Calu3 (cell line): ENCODE measurements at regions not wholly inside any gene's neighbourhood (a gene's known extent, or its start where the extent isn't known, plus 50 kb on each side); places are given as distances from the start of the nearest gene placed in this dataset.

ENCODE experiments used
- BruUV-seq: library from RNA; stranded (reverse); fragments of 400-500 nt; replicated peaks from 2 replicates; lab custom pipeline; 2021; lab: Mats Ljungman, UMichigan
- CTCF ChIA-PET: fragments of 300-600 bp; sonication (Branson Sonifier 250); formaldehyde crosslinking; loops from one replicate; lab custom pipeline; 2022; ENCODE audit warnings: antibody characterized with exemption; lab: Charles Lee
- DNase-seq: peaks from one replicate; pipeline ENCODE4 v3.0.0; 2022
- H3K27ac Mint-ChIP-seq: one replicate; pipeline ENCODE4 v1.8.0; 2022; ENCODE audit warnings: mixed read lengths; ENCODE audit not compliant: unreplicated experiment
- H3K27me3 Mint-ChIP-seq: one replicate; pipeline ENCODE4 v1.8.0; 2022; ENCODE audit warnings: mixed read lengths; ENCODE audit not compliant: unreplicated experiment
- H3K36me3 Mint-ChIP-seq: one replicate; pipeline ENCODE4 v1.8.0; 2022; ENCODE audit warnings: mild to moderate bottlenecking, moderate library complexity, mixed read lengths; ENCODE audit not compliant: insufficient read depth, unreplicated experiment
- H3K4me1 Mint-ChIP-seq: one replicate; pipeline ENCODE4 v1.8.0; 2022; ENCODE audit warnings: mild to moderate bottlenecking, low read depth, mixed read lengths; ENCODE audit not compliant: unreplicated experiment
- H3K4me3 Mint-ChIP-seq: one replicate; pipeline ENCODE4 v1.8.0; 2022; ENCODE audit warnings: mild to moderate bottlenecking, low read depth, moderate library complexity, mixed read lengths; ENCODE audit not compliant: unreplicated experiment
- H3K9me3 Mint-ChIP-seq: one replicate; pipeline ENCODE4 v1.8.0; 2022; ENCODE audit warnings: low read depth, mixed read lengths; ENCODE audit not compliant: unreplicated experiment
- CTCF ChIP-seq: fragments of 200-600 bp; IDR thresholded peaks from one replicate; pipeline ENCODE4 v1.8.0; 2022; ENCODE audit warnings: antibody characterized with exemption; ENCODE audit not compliant: unreplicated experiment
- intact Hi-C: fragments of 100-400 bp; cut with micrococcal nuclease; formaldehyde crosslinking; loops from one replicate; pipeline ENCODE4 v1.10.0; 2022; ENCODE audit not compliant: unreplicated experiment

GRCh38 chr10:113420733-113421675, 131.8 kb upstream of the HABP2 start:
- BruUV-seq, result no TSS peak
- Mint-ChIP-seq H3K27me3 (peaks cover 80% of the 10 kb centered on the region), H3K4me3 (no peak overlapping the region), H3K36me3 (peaks cover 5% of the 10 kb centered on the region), H3K27ac (no peak overlapping the region), H3K4me1 (no peaks in the 10 kb centered on the region), H3K9me3 (peaks cover 6% of the 10 kb centered on the region)
- CTCF ChIA-PET, result no interaction called here
- TF ChIP-seq CTCF, result no peak
- DNase-seq, result no peak
- intact Hi-C loops, result no loop called here

DNA sequence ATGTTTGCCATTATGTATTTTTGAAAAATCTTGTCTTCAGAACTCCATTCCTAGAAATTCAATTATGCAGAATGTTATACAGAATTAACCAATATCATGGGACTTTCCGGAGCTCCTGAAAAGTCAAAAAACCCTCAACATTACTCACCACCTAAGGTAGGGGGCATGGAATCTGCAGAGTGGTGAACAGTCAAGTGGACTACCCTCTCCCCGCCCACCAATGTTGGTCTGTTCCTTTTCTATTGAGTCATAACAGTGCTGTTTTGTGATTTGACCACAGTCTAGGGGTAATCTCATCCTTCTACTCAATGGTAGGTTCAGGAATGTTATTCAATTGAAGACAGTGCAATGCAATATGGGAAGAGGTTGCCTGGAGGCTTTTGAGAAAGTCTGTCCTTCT, 130.5 kb upstream of the HABP2 start:
- DNase-seq, result no peak
- H3K4me3 Mint-ChIP-seq, result no peak overlapping the region
- no peak for TF ChIP-seq CTCF
- H3K27me3 Mint-ChIP-seq, result peaks cover 73% of the 10 kb centered on the region
- H3K9me3 Mint-ChIP-seq, result peaks cover 6% of the 10 kb centered on the region
- no peaks in the 10 kb centered on the region for H3K36me3 Mint-ChIP-seq
- CTCF ChIA-PET, result no interaction called here
- H3K27ac Mint-ChIP-seq, result no peak overlapping the region
- intact Hi-C loops, result no loop called here
- no peaks in the 10 kb centered on the region for H3K4me1 Mint-ChIP-seq
- no TSS peak for BruUV-seq

DNA sequence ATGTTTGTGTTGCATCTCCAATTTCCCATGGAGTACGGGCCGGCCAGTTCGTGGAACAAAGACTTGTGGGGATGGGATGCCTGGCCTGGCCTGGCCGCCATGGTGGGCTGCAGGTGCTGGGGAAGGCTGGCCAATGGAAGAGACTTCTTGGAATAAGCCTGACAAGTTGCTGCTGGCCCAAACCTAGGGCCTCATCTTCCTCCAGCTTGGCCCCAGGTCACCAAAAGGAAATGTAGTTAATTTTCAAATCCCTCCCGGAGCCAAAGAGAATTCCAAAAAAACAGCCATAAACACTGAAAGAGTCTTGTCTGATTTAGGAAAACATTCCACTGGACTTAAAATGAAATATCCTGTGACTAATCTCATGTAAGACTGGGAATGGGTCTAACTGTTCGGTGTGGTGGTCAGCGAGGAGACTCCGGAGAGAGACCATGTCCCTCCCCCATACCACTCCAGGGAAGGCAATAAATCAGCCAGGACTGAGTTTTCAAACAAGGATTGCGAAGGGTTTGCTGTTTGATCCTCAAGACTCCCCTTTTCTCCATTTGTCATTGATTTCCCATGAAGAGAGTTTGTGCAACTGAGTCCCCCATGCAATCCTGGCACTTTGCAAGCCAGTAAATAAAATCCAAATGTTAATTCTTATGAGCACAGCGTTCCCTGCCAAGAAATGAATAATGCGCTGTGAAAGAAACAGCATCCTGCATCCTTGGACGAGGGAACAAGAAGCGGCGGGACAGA, 128.7 kb upstream of the HABP2 start:
- no TSS peak for BruUV-seq
- Mint-ChIP-seq H3K27ac (no peak overlapping the region), H3K4me1 (no peaks in the 10 kb centered on the region), H3K27me3 (peaks cover 77% of the 10 kb centered on the region), H3K9me3 (peaks cover 6% of the 10 kb centered on the region), H3K36me3 (no peaks in the 10 kb centered on the region), H3K4me3 (no peak overlapping the region)
- intact Hi-C loops, result no loop called here
- CTCF ChIA-PET, result no interaction called here
- no peak for DNase-seq
- TF ChIP-seq CTCF, result no peak

- TF ChIP-seq CTCF, result no peak
- no peaks in the 10 kb centered on the region for H3K4me1 Mint-ChIP-seq
- no peaks in the 10 kb centered on the region for H3K36me3 Mint-ChIP-seq
- no peak overlapping the region for H3K4me3 Mint-ChIP-seq
- no peak overlapping the region for H3K27ac Mint-ChIP-seq
- CTCF ChIA-PET, result no interaction called here
- peaks cover 4% of the 10 kb centered on the region for H3K9me3 Mint-ChIP-seq
- no TSS peak for BruUV-seq
- no peak for DNase-seq
- intact Hi-C loops, result no loop called here
- peaks cover 77% of the 10 kb centered on the region for H3K27me3 Mint-ChIP-seq
These were observed 127.8 kb upstream of the HABP2 start for GRCh38 chr10:113425008-113425407.
